H1 (cell line): ENCODE measurements at regions not wholly inside any gene's neighbourhood (a gene's known extent, or its start where the extent isn't known, plus 50 kb on each side); places are given as distances from the start of the nearest gene placed in this dataset.

ENCODE experiments used
- ASH2L ChIP-seq: fragments of 200-600, 300-600 bp; sonication (generic); IDR thresholded peaks from one replicate; pipeline ENCODE4 v1.7.1; 2017; ENCODE audit warnings: low read length

- TF ChIP-seq ASH2L: no peak
Measured at GRCh38 chr6:154604119-154604518, 93.6 kb upstream of the CNKSR3 start (continued).
